GM19455 (cell line): ENCODE measurements at regions not wholly inside any gene's neighbourhood (a gene's known extent, or its start where the extent isn't known, plus 50 kb on each side); places are given as distances from the start of the nearest gene placed in this dataset.

Source experiments
- ATAC-seq: cut with Tn5 transposase; IDR thresholded peaks from one replicate; pipeline ENCODE4 v1.9.1; 2021; ENCODE audit not compliant: unreplicated experiment

- no peak for ATAC-seq
Measured at GRCh38 chr2:45301307-45302277, 292.3 kb upstream of the SIX2 start.

DNA sequence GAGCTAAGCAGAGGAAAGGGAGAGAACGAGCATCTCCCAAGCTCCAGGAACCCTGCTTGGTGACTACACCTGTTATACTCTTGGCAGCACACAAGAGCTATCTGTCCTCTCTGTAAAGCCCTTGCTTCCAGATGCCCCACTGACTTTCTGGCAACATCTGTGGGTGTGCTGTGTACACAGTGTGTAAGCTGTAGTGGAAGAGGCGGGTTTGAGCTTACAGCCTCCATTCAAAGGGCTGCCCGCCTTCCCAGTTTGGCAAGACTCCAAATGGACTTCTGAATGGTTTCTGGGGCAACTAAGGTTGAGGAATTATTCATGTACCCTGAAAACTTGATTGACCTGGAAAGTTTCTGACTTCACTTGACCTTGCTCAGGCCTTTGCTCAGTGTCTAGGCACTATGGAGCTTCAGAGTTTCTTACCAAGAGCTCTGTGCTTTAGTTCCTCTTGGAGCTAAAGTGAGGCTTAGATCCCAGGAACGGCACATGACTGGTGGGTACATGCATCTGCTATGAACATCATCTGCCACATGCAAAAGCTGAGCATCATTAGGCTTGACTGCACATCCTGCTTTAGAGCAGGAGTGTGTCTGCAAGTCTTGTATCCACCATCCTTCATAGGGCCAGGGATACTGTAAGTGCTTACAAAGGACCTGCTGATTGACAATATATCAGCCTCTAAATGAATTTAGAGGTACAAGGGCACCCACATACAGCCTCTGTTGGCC lies 290.9 kb upstream of the SIX2 start:
- ATAC-seq = no peak

GRCh38 chr2:45299361-45299760 lies 290.1 kb upstream of the SIX2 start:
- no peak for ATAC-seq

DNA sequence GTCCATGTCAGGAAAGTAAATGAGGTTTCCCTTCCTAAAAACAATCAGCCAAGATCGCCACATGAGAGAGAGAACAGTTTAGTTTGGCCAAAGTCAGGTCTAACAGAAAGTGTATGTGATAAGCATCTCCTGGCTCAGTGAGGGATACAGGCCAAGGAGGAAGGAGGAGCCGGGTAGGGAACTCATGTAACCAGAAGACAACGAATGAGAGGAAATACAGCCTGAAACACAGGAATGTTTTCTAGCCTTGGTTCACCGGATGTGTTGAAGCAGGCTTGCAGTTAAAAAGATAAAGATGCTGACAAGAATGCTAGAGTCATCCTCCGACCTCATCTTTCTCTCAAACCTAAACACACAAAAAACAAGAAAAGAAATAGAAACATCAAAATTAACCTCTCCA lies 283.9 kb upstream of the SIX2 start:
- no peak for ATAC-seq

GRCh38 chr2:45291296-45291701 lies 282.0 kb upstream of the SIX2 start:
- no peak for ATAC-seq

DNA sequence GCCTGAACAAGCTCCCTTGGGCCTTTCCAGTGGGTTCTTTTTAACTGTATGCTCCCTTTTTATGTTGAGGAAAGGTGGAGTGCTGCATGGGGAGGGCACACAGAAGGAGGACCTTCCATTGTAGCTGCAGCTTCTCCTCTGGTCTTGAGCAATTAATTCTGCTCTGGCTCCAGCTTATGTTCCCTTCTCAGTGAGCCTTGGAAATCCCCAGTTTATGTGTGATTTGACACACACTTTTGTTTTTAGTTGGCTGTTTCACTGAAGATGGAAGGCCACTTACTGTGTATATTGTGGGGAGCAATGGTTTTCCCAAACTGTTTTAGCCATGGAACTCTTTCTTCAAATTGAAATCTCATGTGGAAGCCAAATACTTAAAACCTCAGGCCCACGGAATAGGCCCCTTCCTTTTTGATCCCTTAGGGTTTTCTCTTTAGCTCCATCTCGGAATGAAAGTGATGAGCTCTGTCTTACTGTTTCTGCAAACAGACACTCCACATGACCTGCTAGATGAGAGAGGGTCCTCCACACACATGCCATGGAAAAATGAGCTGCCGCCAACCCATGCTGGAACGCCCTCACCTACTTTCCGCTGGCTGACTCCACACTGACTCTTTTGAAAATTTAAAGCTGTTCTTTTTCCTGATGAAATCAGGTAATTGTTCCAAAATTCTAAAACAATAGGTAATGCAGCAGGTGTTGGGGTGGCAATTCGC lies 280.9 kb upstream of the SIX2 start:
- ATAC-seq = no peak

- no peak for ATAC-seq
Measured at GRCh38 chr2:45288532-45289417, 279.5 kb upstream of the SIX2 start.

DNA sequence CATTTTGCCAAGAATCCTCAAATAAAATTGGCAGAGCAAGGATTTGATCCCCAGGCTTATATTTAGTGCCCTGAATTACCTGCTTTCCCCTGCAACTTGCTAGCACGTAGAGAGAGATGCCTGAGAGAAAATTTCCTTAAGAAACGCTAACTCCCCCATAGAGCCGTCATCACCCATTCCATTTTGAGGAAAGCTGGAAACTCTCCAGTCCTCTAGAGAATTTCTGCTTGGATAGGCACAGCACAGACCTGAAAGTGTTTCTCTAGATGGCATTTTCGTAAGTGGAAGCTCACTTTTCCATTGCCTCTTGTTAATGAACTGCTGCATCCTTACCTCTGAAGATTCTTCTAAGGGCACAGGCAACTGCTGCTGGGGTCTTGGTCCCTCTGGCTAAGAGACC lies 277.8 kb upstream of the SIX2 start:
- no peak for ATAC-seq

DNA sequence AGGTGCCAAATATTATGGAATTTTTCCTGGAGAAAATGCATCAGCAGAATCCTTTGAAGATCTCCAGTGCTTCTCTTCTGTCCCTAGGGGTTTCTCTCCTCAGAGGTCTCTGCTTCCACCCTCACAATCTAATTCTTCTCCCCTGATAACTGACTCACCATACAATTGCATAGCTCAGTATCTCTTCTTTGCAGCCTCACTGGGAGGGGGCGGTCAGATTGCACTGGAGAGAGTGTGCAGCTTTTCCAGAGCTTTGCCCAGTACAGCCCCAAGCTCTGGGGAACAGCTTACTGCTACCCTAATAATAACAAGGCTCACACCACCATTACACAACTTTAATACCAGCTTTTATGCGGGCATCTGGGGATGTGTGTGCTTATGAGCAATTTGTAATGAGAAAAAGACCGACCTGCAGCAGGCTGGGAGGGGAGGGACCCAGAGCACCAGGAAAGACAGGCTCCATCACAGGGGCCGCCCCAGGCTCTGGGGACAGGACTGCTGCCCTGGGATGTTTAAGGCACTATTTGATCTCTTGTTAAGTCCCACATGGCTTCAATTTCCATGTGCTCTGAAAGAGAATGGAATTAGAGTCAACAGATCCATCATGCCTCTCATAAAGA lies 276.6 kb upstream of the SIX2 start:
- ATAC-seq = no peak

GRCh38 chr2:45285311-45285710 lies 276.1 kb upstream of the SIX2 start:
- no peak for ATAC-seq

GRCh38 chr2:45284621-45284995 lies 275.4 kb upstream of the SIX2 start:
- ATAC-seq = no peak

- ATAC-seq = no peak
Measured at GRCh38 chr2:45283764-45284620, 274.7 kb upstream of the SIX2 start.

GRCh38 chr2:45282646-45283045 lies 273.4 kb upstream of the SIX2 start:
- no peak for ATAC-seq

GRCh38 chr2:45281311-45281710 lies 272.1 kb upstream of the SIX2 start:
- ATAC-seq = no peak

DNA sequence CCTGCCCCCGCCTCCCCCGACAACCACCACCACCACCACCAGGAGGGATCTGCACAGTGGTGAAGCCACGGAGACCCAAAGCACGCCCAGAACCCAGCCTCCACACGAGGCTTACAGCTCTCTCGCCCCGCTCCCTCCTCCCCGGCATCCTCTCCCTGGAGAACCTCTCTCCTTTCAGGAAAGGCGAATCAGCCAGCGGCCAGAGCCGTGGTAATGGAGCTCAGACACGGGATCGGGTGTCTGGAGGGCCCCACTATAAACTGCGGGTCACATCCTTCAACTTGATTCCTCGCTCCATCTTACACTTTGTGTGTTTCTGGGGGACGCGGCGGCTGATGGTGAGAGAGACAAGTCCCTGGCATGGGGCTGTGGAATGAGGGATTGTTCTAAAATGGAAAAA lies 271.5 kb upstream of the SIX2 start:
- ATAC-seq = no peak

- ATAC-seq = no peak
Measured at GRCh38 chr2:45279356-45279755, 270.1 kb upstream of the SIX2 start.

DNA sequence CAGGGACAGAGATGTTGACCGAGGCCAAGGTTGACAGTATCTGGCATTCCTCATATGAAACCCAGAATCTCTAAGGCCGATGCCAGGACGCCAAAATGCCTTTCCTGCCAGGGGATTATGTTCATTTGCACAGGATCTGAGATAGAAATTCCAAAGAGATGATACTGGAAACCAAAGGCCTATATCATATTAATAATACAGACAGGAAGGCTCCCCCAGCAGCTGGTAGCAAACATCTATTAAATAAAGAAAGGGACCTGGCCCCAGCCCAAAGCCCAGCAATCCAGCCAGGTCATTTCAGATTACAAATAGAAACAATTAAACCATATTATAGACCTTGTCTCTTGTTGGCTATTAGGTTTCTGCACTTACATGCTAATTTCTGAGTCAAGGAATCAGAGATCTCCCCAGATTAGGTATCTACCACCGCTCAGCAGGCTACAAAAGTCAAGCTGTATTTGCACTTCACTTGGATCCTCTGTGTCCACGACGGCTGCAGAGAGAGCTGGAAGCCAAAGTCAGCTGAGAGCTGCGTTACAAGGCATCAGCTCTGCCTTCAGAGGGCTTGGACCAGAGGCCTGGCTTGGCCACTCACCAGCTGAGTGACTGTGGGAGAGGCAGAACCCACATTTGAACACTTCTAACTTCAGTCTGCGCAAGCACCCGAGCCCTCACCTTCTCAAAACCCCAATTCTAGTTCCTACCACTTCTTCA lies 269.3 kb upstream of the SIX2 start:
- no peak for ATAC-seq

GRCh38 chr2:45276914-45277313 lies 267.7 kb upstream of the SIX2 start:
- no peak for ATAC-seq

DNA sequence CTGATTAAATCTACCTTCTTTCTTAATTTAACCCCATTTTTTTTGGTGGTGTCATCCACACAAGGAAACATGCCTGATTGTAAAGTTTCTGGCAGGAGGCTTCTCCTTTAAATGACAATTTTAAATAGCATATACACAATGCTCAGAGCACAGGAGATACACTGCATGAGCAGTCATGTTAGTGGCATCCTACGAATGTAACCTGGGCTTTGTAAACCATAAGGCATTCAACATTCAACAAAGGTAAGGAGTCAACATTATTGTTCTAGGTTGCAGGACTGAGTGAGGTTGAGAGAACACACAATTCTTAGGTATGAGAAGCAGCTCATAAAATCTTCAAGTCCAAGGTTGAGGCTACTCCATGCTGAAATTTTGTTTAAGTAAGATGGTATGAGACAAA lies 266.6 kb upstream of the SIX2 start:
- ATAC-seq = no peak
